ENCODE measurements at regions not wholly inside any gene's neighbourhood (a gene's known extent, or its start where the extent isn't known, plus 50 kb on each side); places are given as distances from the start of the nearest gene placed in this dataset.

DNA sequence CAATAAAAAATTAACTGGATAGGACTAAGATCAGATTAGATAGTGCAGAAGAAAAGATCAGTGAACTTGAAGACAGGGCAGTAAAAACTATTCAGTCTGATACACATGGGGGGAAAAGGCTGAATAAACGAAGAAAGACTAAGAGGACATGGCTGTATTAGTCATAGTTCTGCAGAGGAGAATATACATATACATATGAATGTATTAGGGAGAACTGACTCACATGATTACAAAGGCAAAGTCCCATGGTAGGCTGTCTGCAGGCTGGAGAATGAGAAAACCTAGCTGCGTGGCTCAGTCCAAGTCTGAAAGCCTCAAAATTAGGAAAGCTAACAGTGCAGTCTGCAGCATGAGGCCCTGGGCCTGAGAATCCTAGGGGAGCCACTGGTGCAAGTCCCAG lies 98.2 kb upstream of the GNAO1 start:
- DNase-seq (ENCODE audit: low read depth in 2 of 2): no peak

DNA sequence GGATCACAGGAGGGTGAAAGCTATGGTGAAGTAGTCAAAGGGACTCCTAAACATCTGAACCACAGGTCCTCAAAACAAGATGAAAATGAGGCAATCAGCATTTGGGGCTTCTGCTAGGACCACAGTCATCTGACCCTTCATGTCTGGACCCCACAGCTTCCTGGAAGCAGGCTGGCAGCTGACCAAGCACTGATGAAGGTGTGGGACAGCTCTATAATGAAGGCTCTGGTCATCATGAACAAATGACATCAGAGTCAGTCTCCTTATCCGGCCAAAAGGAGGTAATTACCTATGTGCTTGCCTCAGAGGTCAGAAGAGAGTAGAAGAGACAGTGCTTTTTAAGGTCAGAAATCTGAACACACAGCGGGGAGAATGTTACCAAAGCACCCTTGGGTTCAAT lies 101.2 kb upstream of the GNAO1 start:
- no peak for DNase-seq (ENCODE audit: low read depth in 2 of 2)

DNA sequence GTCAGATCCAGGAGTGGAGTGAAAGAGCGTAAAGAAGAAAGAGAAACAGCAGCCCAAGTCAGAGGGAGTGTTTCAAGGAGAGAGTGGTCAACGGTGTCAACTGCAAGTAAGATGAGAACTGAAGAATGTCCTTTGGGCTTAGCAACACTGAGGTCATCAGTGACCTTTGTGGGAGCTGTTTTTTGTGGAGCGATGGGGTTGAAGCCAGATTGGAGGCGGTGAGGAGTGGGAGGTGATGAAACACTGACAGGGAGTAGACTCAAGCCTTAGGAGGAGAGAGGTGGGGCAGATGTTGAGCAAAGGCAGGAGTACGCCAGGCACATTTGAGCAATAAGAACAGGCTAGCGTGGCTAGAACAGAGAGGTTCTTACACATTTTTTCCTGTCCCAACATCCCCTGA lies 103.7 kb upstream of the GNAO1 start:
- no peak for DNase-seq (ENCODE audit: low read depth in 2 of 2)

DNA sequence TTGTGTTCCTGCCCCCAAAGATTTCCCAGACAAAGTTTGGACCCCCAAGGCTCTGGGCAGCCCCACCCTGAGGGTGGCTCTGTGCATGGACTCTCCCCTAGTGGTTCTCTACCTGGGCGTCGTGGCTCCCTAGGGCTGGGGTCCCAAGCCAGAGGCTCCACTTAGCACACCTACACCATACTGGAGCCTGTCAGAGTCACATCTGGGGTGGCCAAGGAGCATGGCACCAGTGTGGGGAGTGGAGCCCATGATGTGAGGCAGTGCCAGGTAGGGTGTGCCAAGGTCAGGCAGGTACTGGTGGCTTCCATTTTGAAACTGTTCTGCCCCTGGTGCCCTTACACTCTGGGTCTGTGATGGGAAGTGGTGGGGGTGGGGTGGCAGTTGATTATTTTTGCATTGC lies 109.9 kb upstream of the GNAO1 start:
- no peak for DNase-seq (ENCODE audit: low read depth in 2 of 2)

DNA sequence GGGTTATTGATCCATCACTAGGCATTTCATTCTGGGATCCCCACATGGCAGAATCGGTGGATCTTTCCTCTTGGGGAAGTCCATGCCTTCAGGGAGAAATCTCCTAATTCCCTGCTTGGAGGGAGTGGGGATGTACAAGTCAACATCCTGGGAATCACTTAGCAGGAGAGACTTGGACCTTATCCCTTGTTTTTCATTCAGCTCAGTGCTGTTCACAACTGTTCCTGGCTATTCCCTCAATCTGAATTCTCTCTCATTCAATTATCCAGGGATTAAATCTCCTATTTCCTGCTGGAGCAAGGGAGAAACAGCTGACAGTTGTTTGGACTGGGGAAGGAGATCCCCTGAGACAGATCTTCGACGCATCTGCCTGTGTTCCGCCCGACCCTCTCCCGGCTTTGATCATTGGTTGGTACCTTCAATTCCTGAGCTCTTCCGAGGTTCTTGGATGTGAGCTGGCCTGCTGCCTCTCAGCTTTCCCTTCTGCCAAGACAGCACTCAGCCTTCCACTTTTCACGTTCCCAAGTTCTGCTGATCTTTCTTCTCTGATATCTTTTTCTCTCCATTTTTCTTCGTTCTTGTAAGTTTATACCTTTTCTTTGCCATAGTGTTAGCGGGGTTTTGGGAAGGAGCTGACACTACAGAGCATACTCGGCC lies 115.4 kb upstream of the GNAO1 start:
- DNase-seq (ENCODE audit: low read depth in 2 of 2): no peak

DNA sequence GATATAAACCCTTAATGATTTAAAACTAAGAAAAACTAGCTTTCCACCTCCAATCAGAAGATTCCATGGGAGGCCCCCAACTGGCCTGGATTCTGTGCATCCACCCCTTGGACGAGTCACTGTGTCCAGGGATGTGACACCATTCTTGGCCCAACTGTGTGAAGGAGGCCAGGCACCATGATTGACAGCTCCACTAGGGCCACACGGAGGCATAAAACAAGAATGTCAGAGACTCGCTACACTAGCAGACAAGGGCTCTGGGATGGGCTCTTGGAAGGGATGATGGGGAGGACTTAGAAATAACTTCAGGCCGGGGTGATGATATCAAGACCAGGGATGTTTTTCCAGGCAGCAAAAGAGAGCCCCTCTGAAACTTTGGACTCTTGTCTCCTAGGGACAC lies 117.8 kb upstream of the GNAO1 start:
- DNase-seq (ENCODE audit: low read depth in 2 of 2): no peak

DNA sequence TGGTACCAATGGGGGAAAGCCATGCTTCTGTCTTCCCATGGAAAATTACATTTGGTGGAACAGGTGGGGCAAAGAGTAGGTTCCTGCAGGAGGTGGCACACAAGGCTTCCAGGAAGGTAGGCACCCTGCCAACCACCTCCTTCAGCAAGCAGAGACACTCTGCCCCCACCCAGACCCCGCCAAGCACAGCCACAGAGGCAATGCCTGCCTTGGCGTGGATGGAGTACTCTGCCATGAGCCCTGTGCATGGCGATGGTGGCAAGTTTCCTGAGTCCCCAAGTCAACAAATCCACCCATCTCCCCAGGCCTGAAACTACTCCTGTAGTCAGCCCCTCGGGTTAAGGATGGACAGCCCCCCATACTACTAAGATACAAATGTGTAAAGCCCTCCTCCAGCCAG lies 119.2 kb upstream of the GNAO1 start:
- DNase-seq (ENCODE audit: low read depth in 2 of 2): no peak

DNA sequence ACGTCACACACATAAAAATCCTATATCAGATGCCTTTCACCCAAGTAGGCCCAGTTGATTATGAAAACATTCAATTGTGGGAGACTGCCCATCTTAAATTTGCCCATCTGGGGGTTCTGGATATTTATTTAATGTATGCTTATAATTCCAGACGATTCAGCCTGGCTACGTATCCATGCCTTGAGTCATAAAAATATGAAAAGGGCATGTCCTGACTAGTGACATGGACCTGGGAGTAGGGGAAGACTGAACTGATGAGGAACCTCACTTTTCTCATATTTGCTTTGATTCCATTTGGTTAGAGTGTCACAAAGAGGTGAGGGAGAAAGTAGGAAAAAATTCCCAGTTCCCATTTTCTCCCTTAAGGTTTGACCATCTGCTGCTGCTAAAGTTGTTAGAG lies 122.5 kb upstream of the GNAO1 start:
- no peak for DNase-seq (ENCODE audit: low read depth in 2 of 2)

DNA sequence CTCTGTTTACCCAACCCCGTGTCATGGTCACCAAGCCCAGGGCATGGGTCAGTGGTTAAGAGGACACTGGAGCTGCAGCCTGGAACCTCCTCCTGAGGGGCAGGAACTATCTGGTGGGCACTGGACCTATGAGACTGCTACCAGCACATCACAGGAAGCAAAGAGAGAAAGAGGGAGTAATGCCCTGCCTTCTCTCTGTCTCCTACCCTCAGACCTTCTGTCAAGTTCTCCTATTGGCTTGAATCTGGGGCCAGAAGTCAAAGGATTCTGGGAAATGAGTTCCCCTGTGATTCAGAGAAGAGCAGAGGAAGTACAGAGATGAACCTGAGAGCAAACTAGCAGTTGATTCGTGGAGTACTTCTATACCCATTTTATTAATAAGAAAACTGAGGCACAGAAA lies 123.0 kb upstream of the GNAO1 start:
- DNase-seq (ENCODE audit: low read depth in 2 of 2): no peak

DNA sequence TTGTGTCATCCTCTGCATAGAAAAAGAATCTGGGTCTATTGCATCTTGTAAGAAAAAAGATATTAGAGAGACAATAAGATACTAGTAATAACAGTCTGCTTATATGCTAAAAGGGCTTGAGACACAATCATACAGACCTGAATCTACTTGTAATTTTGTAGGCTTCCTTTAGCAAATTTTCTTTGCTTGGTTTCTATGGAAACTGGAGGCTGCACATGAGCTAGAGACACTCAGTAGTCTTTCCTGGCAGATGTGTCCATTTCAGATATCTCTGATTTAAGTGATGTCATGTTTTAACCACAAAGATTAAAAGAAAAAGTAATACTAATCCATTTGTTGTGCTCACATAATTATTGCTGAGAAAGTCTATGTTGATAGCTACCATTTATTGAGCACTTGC lies 123.9 kb upstream of the GNAO1 start:
- DNase-seq (ENCODE audit: low read depth in 2 of 2): no peak

- DNase-seq (ENCODE audit: low read depth in 2 of 2): no peak
Measured at GRCh38 chr16:56066617-56067016, 124.7 kb upstream of the GNAO1 start.

DNA sequence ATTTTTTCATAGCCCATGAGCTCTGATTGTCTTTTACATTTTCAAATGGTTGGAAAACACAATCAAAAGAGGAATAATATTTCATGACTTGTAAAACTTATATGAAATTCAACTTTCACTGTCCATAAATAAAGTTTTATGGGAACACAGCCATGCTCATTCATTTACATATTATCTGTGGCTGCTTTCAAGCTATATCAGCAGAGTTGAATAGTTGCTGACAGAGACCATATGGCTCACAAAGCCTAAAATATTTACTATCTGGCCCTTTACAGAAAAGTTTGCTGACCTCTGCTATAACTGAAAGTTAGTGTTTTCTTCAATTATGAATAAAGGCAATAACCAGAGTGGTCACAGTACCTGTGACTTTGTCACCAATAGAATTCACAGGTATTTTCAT lies 128.2 kb upstream of the GNAO1 start:
- DNase-seq (ENCODE audit: low read depth in 2 of 2): no peak

GRCh38 chr16:56057151-56057550 lies 134.1 kb upstream of the GNAO1 start:
- DNase-seq (ENCODE audit: low read depth in 2 of 2): no peak

- DNase-seq (ENCODE audit: low read depth in 2 of 2): no peak
Measured at GRCh38 chr16:56050916-56051315, 140.4 kb upstream of the GNAO1 start.

GRCh38 chr16:56048425-56049105 lies 142.7 kb upstream of the GNAO1 start:
- no peak for DNase-seq (ENCODE audit: low read depth in 2 of 2)

DNA sequence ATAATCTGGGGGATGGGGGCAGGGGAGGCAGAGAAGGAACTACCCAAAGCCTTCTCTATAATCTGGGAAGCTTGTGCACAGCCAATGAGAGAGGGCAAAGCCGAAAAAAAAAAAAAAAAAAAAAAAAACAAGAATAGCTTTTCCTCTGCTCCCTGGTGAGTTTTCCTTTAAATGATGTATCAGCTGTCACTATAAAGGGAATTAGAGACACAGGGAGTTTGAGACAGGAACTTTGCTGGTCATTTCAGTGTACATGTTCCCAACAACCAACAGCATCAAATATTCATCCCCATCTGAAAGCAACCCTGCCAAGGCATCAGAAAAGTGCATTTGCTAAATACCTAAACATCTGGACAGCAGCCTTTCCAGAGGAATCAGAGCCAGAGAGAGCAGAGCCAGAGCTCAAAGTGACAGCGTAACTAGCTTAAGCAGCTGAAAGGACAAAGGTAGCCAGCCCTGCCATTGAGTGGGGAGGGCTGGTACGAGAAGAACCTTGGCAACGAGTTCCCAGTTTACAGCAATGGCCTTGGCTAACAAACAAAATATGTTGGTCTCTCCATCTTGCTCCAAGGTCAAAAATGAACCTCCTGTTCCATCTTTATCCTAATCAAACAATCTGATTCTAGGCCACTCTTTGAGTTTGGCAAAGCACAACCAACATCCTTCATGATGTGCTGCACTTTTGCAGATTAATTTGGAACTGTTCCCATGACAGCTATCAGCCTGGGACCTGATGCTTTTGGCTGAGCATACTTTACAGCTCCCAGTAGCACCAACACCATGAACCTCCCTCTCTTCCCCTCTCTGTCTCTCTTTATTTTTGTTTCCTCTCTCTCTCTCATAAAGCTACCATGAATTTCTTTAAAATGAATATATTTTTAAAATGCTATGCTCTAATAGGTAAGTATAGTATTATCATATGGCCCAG lies 143.7 kb upstream of the GNAO1 start:
- no peak for DNase-seq (ENCODE audit: low read depth in 2 of 2)

- DNase-seq (ENCODE audit: low read depth in 2 of 2): no peak
Measured at GRCh38 chr16:56042416-56042815, 148.9 kb upstream of the GNAO1 start.

- DNase-seq (ENCODE audit: low read depth in 2 of 2): no peak
Measured at GRCh38 chr16:56041556-56042140, 149.6 kb upstream of the GNAO1 start.

DNA sequence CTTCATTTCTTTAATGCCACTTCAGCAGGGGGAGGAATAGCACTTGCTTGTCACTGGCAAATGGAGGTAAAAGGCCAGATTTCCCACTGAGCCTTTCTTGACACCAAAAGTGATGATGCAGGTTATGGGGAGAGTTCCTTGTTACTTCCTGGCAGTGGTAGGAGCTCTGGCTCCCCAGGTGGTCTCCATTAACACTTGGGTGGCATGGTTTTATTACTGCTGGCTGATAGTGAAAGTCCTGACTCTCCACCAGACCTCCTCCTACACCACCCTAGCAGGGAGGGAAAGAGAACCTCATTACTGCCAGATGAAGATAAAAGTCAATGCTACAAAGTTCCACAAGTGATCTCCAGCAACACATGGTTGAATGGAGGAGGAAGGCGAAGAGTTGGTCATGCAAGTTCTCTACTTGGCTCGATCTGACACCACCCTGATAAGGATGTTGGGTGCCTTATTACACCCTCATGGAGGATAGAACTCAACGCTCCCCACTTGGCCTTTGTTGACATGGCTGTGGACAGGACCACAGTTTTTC lies 152.7 kb upstream of the GNAO1 start:
- DNase-seq (ENCODE audit: low read depth in 2 of 2): no peak

- no peak for DNase-seq (ENCODE audit: low read depth in 2 of 2)
Measured at GRCh38 chr16:56032072-56032471, 156.9 kb upstream of the CES5A start.

- DNase-seq (ENCODE audit: low read depth in 2 of 2): no peak
Measured at GRCh38 chr16:56029026-56029425, 153.9 kb upstream of the CES5A start.

DNA sequence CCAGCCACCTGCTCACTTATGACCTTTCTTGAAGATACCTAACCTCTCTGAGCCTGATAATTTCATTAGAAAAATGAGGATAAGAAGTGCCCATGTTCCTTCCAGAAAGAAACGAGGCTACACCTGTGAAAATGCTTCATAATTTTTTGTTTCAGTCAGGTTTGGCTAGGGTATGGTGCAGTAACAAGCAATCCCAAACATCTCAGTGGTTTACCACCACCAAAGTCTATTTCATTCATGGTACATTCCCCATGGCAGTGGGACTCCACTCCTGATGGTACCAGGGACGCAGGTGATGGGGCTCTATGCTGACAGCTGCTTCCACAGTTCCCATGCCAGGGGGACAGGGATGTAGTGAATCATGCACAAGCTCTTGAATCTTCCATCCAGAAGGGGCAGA lies 147.6 kb upstream of the CES5A start:
- no peak for DNase-seq (ENCODE audit: low read depth in 2 of 2)
